ENCODE measurements at regions not wholly inside any gene's neighbourhood (a gene's known extent, or its start where the extent isn't known, plus 50 kb on each side); places are given as distances from the start of the nearest gene placed in this dataset.

GRCh38 chr9:107786561-107786960 is 297.0 kb upstream of the KLF4 start:
- no peaks in the 10 kb centered on the region for H3K27me3 ChIP-seq (ENCODE audit: low read length)
- no peak for TF ChIP-seq EZH2 (IDR thresholded peaks at IDR 0.05; ENCODE audit: low read length, unreplicated experiment)
- TF ChIP-seq CTCF (conservative IDR thresholded peaks at IDR 0.05; ENCODE audit: low read depth, low read length): no peak
- TF ChIP-seq EZH2phosphoT487 (IDR thresholded peaks at IDR 0.05; ENCODE audit: borderline replicate concordance, low read length): no peak
- H2AFZ ChIP-seq (ENCODE audit: low read length): no peak overlapping the region
- no peaks in the 10 kb centered on the region for H3K9me2 ChIP-seq (replicated peaks; ENCODE audit: low read length)
- H3K79me2 ChIP-seq (ENCODE audit: low read length): no peaks in the 10 kb centered on the region
- no peak for ATAC-seq
- POLR2A ChIA-PET (ENCODE audit: unreplicated experiment): interaction anchor here (0.6 kb wide), 1 partner anchor 306 kb away, joined by 6 read pairs; no protein-coding TSS in a partner anchor
- no peak overlapping the region for H3K27ac ChIP-seq (ENCODE audit: low read length)
- no peak for DNase-seq
- H3K4me2 ChIP-seq (ENCODE audit: low read length): no peak overlapping the region
- no peaks in the 10 kb centered on the region for H4K20me1 ChIP-seq (ENCODE audit: low read length)
- H3K9ac ChIP-seq (ENCODE audit: low read length): no peak overlapping the region
- BruUV-seq (replicated peaks): no TSS peak
- no peaks in the 10 kb centered on the region for H3K36me3 ChIP-seq (ENCODE audit: low read depth, low read length)
- CTCF ChIA-PET: no interaction called here
- H3F3A ChIP-seq (ENCODE audit: low read length, unreplicated experiment): no peaks in the 10 kb centered on the region
- intact Hi-C loops (cut with micrococcal nuclease): no loop called here
- no peaks in the 10 kb centered on the region for H3K4me1 ChIP-seq (ENCODE audit: insufficient read depth, low read length)
- no peaks in the 10 kb centered on the region for H3K9me3 ChIP-seq (ENCODE audit: low read length)
- H3K4me3 ChIP-seq (ENCODE audit: low read length): no peak overlapping the region

GRCh38 chr9:107784235-107784958 is 294.8 kb upstream of the KLF4 start:
- Histone ChIP-seq H3K9me2 (replicated peaks; ENCODE audit: low read length) (no peaks in the 10 kb centered on the region), H3K9me3 (ENCODE audit: low read length) (no peaks in the 10 kb centered on the region), H3K27me3 (ENCODE audit: low read length) (no peaks in the 10 kb centered on the region), H3K79me2 (ENCODE audit: low read length) (no peaks in the 10 kb centered on the region), H4K20me1 (ENCODE audit: low read length) (no peaks in the 10 kb centered on the region), H3K4me2 (ENCODE audit: low read length) (no peak overlapping the region), H3K4me1 (ENCODE audit: insufficient read depth, low read length) (no peaks in the 10 kb centered on the region), H3K9ac (ENCODE audit: low read length) (no peak overlapping the region), H3F3A (ENCODE audit: low read length, unreplicated experiment) (no peaks in the 10 kb centered on the region), H3K27ac (ENCODE audit: low read length) (no peak overlapping the region), H3K36me3 (ENCODE audit: low read depth, low read length) (no peaks in the 10 kb centered on the region), H3K4me3 (ENCODE audit: low read length) (no peak overlapping the region), H2AFZ (ENCODE audit: low read length) (no peak overlapping the region)
- no peak for DNase-seq
- ChIA-PET CTCF (no interaction called here), POLR2A (ENCODE audit: unreplicated experiment) (no interaction called here)
- no TSS peak for BruUV-seq (replicated peaks)
- no peak for ATAC-seq
- no peak for TF ChIP-seq EZH2 (IDR thresholded peaks at IDR 0.05; ENCODE audit: low read length, unreplicated experiment)
- intact Hi-C loops (cut with micrococcal nuclease): no loop called here

- H3F3A ChIP-seq (ENCODE audit: low read length, unreplicated experiment): no peaks in the 10 kb centered on the region
- no peak overlapping the region for H3K4me3 ChIP-seq (ENCODE audit: low read length)
- H2AFZ ChIP-seq (ENCODE audit: low read length): no peak overlapping the region
- no peaks in the 10 kb centered on the region for H3K4me1 ChIP-seq (ENCODE audit: insufficient read depth, low read length)
- no peak overlapping the region for H3K4me2 ChIP-seq (ENCODE audit: low read length)
- H3K36me3 ChIP-seq (ENCODE audit: low read depth, low read length): no peaks in the 10 kb centered on the region
- no peaks in the 10 kb centered on the region for H3K9me3 ChIP-seq (ENCODE audit: low read length)
- intact Hi-C loops (cut with micrococcal nuclease): no loop called here
- POLR2A ChIA-PET (ENCODE audit: unreplicated experiment): no interaction called here
- no peaks in the 10 kb centered on the region for H3K79me2 ChIP-seq (ENCODE audit: low read length)
- H4K20me1 ChIP-seq (ENCODE audit: low read length): no peaks in the 10 kb centered on the region
- ATAC-seq (no peak), DNase-seq (no peak)
- no peak overlapping the region for H3K9ac ChIP-seq (ENCODE audit: low read length)
- no peaks in the 10 kb centered on the region for H3K9me2 ChIP-seq (replicated peaks; ENCODE audit: low read length)
- H3K27ac ChIP-seq (ENCODE audit: low read length): no peak overlapping the region
- no peaks in the 10 kb centered on the region for H3K27me3 ChIP-seq (ENCODE audit: low read length)
- TF ChIP-seq CTCF (conservative IDR thresholded peaks at IDR 0.05; ENCODE audit: low read depth, low read length): no peak
- no peak for TF ChIP-seq EZH2 (IDR thresholded peaks at IDR 0.05; ENCODE audit: low read length, unreplicated experiment)
- no TSS peak for BruUV-seq (replicated peaks)
- CTCF ChIA-PET: no interaction called here
These were observed 293.2 kb upstream of the KLF4 start for GRCh38 chr9:107782789-107783188.
